ENCODE measurements at regions not wholly inside any gene's neighbourhood (a gene's known extent, or its start where the extent isn't known, plus 50 kb on each side); places are given as distances from the start of the nearest gene placed in this dataset.

DNA sequence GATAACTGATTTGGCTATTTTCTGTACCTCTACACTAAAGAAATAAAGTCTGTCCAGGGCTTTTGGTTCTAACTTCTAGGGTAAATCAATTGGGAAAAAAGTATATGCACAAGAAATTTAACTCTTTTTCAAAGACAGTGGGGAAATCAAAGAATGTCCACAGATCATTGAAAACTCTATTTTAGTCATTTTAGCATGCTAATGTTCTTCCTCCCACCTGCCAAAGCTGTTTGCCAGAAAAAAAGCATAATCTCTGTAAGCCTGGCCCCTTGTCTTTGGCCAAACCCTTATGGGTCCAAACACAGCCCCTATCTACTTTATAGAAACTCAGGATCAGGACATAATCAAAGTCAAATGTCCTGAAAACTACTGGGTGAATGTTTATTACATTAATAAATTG is 302.2 kb upstream of the ESRRG start:
- TF ChIP-seq, protein P1, sequence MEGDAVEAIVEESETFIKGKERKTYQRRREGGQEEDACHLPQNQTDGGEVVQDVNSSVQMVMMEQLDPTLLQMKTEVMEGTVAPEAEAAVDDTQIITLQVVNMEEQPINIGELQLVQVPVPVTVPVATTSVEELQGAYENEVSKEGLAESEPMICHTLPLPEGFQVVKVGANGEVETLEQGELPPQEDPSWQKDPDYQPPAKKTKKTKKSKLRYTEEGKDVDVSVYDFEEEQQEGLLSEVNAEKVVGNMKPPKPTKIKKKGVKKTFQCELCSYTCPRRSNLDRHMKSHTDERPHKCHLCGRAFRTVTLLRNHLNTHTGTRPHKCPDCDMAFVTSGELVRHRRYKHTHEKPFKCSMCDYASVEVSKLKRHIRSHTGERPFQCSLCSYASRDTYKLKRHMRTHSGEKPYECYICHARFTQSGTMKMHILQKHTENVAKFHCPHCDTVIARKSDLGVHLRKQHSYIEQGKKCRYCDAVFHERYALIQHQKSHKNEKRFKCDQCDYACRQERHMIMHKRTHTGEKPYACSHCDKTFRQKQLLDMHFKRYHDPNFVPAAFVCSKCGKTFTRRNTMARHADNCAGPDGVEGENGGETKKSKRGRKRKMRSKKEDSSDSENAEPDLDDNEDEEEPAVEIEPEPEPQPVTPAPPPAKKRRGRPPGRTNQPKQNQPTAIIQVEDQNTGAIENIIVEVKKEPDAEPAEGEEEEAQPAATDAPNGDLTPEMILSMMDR (IDR thresholded peaks at IDR 0.05) = no peak

DNA sequence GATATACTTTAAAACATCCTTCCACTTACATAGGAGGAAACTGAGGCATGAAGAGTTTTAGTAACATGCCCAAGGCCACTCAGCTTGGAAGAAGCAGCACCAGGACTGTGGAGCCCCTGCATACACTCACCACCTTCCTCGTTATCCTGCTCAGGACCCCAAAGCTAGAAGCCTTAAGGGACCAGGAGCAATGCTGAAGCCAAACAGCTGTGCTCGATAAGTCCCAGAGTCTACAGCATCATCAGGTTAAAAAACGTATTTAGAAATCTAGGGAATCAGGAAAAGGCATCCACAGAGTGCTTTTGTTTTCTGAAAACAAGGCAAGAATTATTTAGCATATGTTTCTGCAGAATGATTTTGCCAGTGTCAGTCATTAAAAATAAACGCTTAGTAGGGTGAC is 301.7 kb upstream of the ESRRG start:
- TF ChIP-seq, protein P1 (IDR thresholded peaks at IDR 0.05) = no peak

DNA sequence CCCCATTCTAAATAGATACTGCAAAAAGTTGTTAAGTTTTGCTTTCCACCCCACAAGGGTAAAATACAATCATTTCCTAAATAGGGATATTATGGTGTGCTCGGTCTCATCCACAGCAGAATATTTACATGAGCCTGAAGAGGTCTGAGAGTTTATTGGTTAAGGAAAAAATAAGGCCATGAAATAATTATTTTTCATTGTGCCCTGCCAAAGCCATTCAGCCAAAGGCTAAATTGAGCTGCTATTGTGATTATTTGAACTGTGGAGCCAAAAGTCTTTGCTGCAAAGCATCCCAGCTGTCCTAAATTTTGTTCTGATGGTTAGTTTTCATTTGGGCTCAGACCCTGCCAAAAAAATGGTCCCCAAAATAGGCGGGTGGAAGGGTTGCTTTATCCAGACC is 298.7 kb upstream of the ESRRG start:
- TF ChIP-seq, protein P1 (IDR thresholded peaks at IDR 0.05) = no peak

DNA sequence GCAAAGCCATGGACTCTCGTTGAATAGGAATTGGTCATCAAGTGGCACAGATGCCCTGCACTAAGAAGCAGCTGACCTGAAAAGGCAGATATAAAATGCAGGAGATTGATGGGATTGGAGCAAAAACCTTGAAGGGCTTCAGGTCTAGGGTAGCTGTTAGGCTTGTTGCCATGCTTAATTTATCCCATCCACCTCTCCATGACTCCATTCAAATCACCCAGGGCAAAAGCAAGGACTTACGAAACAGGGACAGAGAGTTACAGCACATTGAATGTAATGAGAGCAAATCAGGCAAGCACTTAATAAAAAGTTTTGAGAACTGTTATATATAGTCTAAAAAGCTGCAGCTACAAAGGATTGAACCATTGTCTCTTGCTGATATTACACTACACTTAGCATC is 298.2 kb upstream of the ESRRG start:
- TF ChIP-seq, protein P1 (IDR thresholded peaks at IDR 0.05) = no peak

DNA sequence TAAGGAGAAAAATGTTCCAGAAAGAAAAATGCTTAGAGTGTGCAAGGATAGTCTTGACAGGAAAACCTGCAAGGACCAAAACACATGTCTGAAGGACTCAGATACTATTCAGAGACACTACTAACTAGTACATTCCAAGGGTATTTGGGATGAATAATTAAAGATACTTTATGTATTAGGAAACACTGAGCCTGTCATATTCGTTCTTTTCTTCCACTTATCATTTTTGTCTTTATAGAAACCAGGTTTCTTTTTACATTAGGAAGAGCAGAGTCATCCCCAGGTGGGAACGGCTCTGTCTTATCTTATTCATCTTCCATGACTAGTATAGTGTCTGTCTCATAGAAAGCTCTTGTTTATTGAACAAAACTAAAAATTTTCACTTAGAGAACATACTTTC is 296.2 kb upstream of the ESRRG start:
- TF ChIP-seq, protein P1 (IDR thresholded peaks at IDR 0.05) = no peak

DNA sequence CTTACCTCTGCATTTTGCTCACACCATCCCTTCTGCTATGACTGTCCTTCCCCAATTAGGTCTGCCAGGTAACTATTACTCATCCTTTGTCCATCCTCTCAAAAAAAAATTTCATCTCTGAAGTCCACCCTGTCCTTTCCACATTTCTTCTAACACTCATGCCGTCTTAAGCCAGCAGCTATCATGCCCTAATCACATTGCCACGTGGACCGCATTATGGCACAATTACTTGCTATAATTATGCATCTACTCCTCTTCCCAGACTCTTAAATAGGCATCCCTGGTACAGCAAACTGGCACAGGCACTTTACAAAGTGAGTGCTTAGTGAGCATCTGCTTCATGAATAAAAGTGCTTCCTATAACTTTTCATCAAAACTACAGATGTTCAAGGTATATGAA is 295.4 kb upstream of the ESRRG start:
- TF ChIP-seq, protein P1 (IDR thresholded peaks at IDR 0.05) = no peak

DNA sequence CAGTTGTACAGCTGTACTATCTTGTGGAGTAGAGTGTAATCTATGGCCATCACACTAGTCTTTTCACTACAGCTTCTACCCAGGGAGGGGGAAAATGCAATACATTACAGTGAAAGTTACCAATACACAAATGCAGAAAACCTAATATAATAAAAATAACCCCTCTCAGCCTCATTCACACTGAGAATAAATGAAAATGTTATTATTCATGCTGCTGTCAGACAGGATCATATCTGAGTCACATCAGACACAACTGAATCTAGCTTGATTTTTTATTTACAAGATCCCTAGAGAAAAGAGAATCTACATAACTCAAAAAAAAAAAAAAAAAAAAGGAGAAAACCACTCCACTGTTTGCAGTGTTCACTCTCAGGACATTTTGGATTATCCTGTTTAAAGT is 293.9 kb upstream of the ESRRG start:
- TF ChIP-seq, protein P1 (IDR thresholded peaks at IDR 0.05) = no peak

DNA sequence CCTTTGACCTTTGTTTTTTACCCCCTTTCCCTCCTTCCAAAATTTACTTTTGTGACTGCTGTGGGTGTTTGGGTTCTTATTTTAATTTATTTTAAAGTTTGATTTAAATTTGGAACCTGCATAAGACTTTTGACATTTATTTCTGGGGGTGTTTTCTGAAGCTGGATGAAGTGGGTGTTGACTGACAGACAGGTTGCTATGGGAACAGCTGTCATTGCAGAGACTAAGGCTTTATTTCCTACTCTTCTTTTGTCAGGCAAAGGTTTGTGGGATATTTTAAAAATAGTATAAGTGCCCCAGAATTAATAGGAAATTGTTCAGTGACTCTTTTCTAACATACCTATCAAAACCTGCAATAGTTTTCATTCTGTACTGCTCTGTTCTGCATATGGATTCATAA is 290.8 kb upstream of the ESRRG start:
- TF ChIP-seq, protein P1 (IDR thresholded peaks at IDR 0.05) = no peak
